DOHH2 (cell line): ENCODE measurements at regions not wholly inside any gene's neighbourhood (a gene's known extent, or its start where the extent isn't known, plus 50 kb on each side); places are given as distances from the start of the nearest gene placed in this dataset.

Experiments
- EZH2phosphoT487 ChIP-seq: fragments of 200-600 bp; sonication (generic); IDR thresholded peaks from 2 replicates; pipeline ENCODE4 v1.6.1; 2017; ENCODE audit warnings: borderline replicate concordance, mild to moderate bottlenecking, antibody characterized with exemption, low read length, moderate library complexity, mixed read lengths
- TF ChIP-seq, protein P1 (sequence below): fragments of 200-600 bp; sonication (generic); IDR thresholded peaks from one replicate; pipeline ENCODE4 v1.5.1; 2014; ENCODE audit warnings: antibody characterized with exemption, mild to moderate bottlenecking, low read depth, low read length; ENCODE audit not compliant: poor library complexity, severe bottlenecking

DNA sequence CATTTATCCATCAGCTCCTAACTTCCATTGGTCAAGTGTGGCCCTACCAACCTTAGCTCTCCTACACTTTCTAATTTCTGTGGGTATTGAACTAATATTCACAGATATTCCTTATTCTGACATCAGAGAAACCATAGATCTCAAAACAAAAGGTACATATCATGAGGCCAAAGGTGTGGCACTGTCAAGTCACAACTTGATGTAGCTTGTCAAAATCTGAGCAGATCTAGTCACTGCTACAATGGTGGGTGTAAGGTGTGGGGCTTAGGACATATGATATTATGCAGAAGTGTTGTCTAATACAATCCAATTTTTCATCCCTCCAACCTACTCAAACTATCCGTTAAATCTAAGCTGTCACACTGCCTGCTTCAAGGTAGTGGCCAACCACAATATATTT lies 114.0 kb upstream of the FAR2 start:
- TF ChIP-seq, protein P1, sequence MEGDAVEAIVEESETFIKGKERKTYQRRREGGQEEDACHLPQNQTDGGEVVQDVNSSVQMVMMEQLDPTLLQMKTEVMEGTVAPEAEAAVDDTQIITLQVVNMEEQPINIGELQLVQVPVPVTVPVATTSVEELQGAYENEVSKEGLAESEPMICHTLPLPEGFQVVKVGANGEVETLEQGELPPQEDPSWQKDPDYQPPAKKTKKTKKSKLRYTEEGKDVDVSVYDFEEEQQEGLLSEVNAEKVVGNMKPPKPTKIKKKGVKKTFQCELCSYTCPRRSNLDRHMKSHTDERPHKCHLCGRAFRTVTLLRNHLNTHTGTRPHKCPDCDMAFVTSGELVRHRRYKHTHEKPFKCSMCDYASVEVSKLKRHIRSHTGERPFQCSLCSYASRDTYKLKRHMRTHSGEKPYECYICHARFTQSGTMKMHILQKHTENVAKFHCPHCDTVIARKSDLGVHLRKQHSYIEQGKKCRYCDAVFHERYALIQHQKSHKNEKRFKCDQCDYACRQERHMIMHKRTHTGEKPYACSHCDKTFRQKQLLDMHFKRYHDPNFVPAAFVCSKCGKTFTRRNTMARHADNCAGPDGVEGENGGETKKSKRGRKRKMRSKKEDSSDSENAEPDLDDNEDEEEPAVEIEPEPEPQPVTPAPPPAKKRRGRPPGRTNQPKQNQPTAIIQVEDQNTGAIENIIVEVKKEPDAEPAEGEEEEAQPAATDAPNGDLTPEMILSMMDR: no peak
- no peak for TF ChIP-seq EZH2phosphoT487
